HCT116 (cell line): ENCODE measurements at regions not wholly inside any gene's neighbourhood (a gene's known extent, or its start where the extent isn't known, plus 50 kb on each side); places are given as distances from the start of the nearest gene placed in this dataset.

Source experiments
- ATAC-seq: fragments of 200-7000 bp; cut with Tn5 transposase; 2 replicates; pipeline ENCODE4 v1.9.1; 2020; ENCODE audit warnings: mild to moderate bottlenecking, moderate library complexity
- BruUV-seq: library from RNA; stranded (reverse); fragments of 400-500 nt; replicated peaks from 2 replicates; lab custom pipeline; 2021; lab: Mats Ljungman, UMichigan
- CTCF ChIA-PET: fragments of 300-600 bp; sonication (Branson Sonifier 250); formaldehyde crosslinking; loops from one replicate; lab custom pipeline; 2021; ENCODE audit warnings: antibody characterized with exemption; lab: Charles Lee
- POLR2A ChIA-PET: fragments of 300-600, 350-600 bp; sonication (Branson Sonifier 250); formaldehyde crosslinking; loops from one replicate; lab custom pipeline; 2021; ENCODE audit warnings: antibody characterized with exemption; lab: Charles Lee
- RAD21 ChIA-PET, 2 experiments: fragments of 300-600 bp; sonication (Branson Sonifier 250); formaldehyde crosslinking; loops; one replicate each; lab custom pipeline; 2023; ENCODE audit warnings: low total read pairs in 2 of 2; ENCODE audit not compliant: uncharacterized antibody in 2 of 2, unreplicated experiment in 2 of 2, low non-redundant PET in 1 of 2; lab: Charles Lee
- DNase-seq: peaks from one replicate; pipeline ENCODE4 v3.0.0-alpha.2; 2010; ENCODE audit warnings: low read depth, low spot score
- H2AFZ ChIP-seq: fragments of 200-600 bp; shearing (Covaris generic), sonication (generic); 2 replicates; pipeline ENCODE4 v1.6.1; 2017; ENCODE audit warnings: low read depth, mixed run types, mixed read lengths, antibody characterized with exemption, low read length; ENCODE audit not compliant: poor library complexity, severe bottlenecking
- H3K27ac ChIP-seq: 2 replicates; pipeline ENCODE4 v1.5.1; 2012; ENCODE audit warnings: low read depth, low read length
- H3K27me3 ChIP-seq: fragments of 200-600 bp; sonication (generic); 2 replicates; pipeline ENCODE4 v1.6.1; 2016; ENCODE audit warnings: mixed run types, low read length, mixed read lengths; ENCODE audit not compliant: insufficient read depth
- H3K36me3 ChIP-seq, 2 experiments: fragments of 200-500 bp in 1 of 2; fragments of 200-600 bp in 1 of 2; sonication (Bioruptor generic) in 1 of 2; sonication (generic) in 1 of 2; 2 replicates each; pipeline versions ENCODE4 v1.5.1 to v1.6.1; 2014 to 2016; ENCODE audit warnings: low read length in 2 of 2, inconsistent platforms in 1 of 2, mixed read lengths in 1 of 2, mixed run types in 1 of 2; ENCODE audit not compliant: insufficient read depth in 2 of 2, control insufficient read depth in 1 of 2
- H3K4me1 ChIP-seq, 2 experiments: fragments of 200-600 bp in 1 of 2; sonication (generic) in 1 of 2; 2 replicates each; pipeline versions ENCODE4 v1.5.1 to v1.6.1; 2012 to 2017; ENCODE audit warnings: low read length in 2 of 2, inconsistent platforms in 1 of 2, mild to moderate bottlenecking in 1 of 2, mixed read lengths in 1 of 2, mixed run types in 1 of 2, moderate library complexity in 1 of 2; ENCODE audit not compliant: insufficient read depth in 2 of 2, control insufficient read depth in 1 of 2
- H3K4me2 ChIP-seq: fragments of 200-600 bp; sonication (generic); 2 replicates; pipeline ENCODE4 v1.6.1; 2017; ENCODE audit warnings: mixed run types, low read length, mixed read lengths
- H3K4me3 ChIP-seq, 2 experiments: fragments of 200-600 bp in 1 of 2; sonication (generic) in 1 of 2; replicated peaks in 1 of 2; 2 replicates each; pipeline ENCODE4 v1.5.1; 2011 to 2016; ENCODE audit warnings: low read length in 2 of 2, control low read depth in 1 of 2, low read depth in 1 of 2, mild to moderate bottlenecking in 1 of 2, mixed read lengths in 1 of 2, mixed run types in 1 of 2
- H3K79me2 ChIP-seq: fragments of 200-600 bp; sonication (generic); 2 replicates; pipeline ENCODE4 v1.6.1; 2017; ENCODE audit warnings: mild to moderate bottlenecking, mixed run types, low read length, moderate library complexity, mixed read lengths; ENCODE audit not compliant: insufficient read depth
- H3K9ac ChIP-seq: fragments of 200-600 bp; sonication (generic); 2 replicates; pipeline ENCODE4 v1.6.1; 2016; ENCODE audit warnings: low read length, mixed read lengths
- H3K9me2 ChIP-seq: fragments of 200-600 bp; sonication (generic), shearing (Covaris generic); 2 replicates; pipeline ENCODE4 v1.6.1; 2017; ENCODE audit warnings: mixed run types, mild to moderate bottlenecking, moderate library complexity; ENCODE audit not compliant: insufficient read depth
- H3K9me3 ChIP-seq, 2 experiments: fragments of 200-500 bp in 1 of 2; fragments of 200-600 bp in 1 of 2; sonication (Bioruptor generic) in 1 of 2; sonication (generic) in 1 of 2; 2 replicates each; pipeline ENCODE4 v1.6.1; 2014 to 2017; ENCODE audit warnings: low read length in 2 of 2, mixed read lengths in 2 of 2, inconsistent platforms in 1 of 2, low read depth in 1 of 2, mild to moderate bottlenecking in 1 of 2, mixed run types in 1 of 2, moderate library complexity in 1 of 2; ENCODE audit not compliant: control insufficient read depth in 1 of 2, insufficient read depth in 1 of 2
- H4K20me1 ChIP-seq: fragments of 200-600 bp; sonication (generic), shearing (Covaris generic); 2 replicates; pipeline ENCODE4 v1.6.1; 2017; ENCODE audit warnings: mixed run types, mild to moderate bottlenecking, moderate library complexity; ENCODE audit not compliant: insufficient read depth
- ATF3 ChIP-seq: IDR thresholded peaks from 2 replicates; pipeline ENCODE4 v1.6.1; 2012
- CBX3 ChIP-seq: IDR thresholded peaks from 2 replicates; pipeline ENCODE4 v1.6.1; 2012; ENCODE audit warnings: low read depth
- CEBPB ChIP-seq: IDR thresholded peaks from 2 replicates; pipeline ENCODE4 v1.6.1; 2012; ENCODE audit warnings: low read depth
- ELF1 ChIP-seq: IDR thresholded peaks from 2 replicates; pipeline ENCODE4 v1.6.1; 2012; ENCODE audit warnings: low read depth, borderline replicate concordance
- EZH2 ChIP-seq: fragments of 200-600 bp; sonication (generic); IDR thresholded peaks from 2 replicates; pipeline ENCODE4 v1.6.1; 2017; ENCODE audit warnings: antibody characterized with exemption, mixed run types
- FOSL1 ChIP-seq: IDR thresholded peaks from 2 replicates; pipeline ENCODE4 v1.6.1; 2012; ENCODE audit warnings: low read depth
- JUND ChIP-seq: IDR thresholded peaks from 2 replicates; pipeline ENCODE4 v1.6.1; 2012
- POLR2A ChIP-seq: IDR thresholded peaks from 2 replicates; pipeline ENCODE4 v1.7.0; 2011; ENCODE audit warnings: borderline replicate concordance; ENCODE audit not compliant: insufficient read depth, insufficient read length; ENCODE audit errors: extremely low read depth
- POLR2AphosphoS5 ChIP-seq: IDR thresholded peaks from 2 replicates; pipeline ENCODE4 v1.6.1; 2011; ENCODE audit warnings: mild to moderate bottlenecking, low read depth, low read length, moderate library complexity
- REST ChIP-seq: IDR thresholded peaks from 2 replicates; pipeline ENCODE4 v1.6.1; 2012; ENCODE audit warnings: low read depth
- SIN3A ChIP-seq: IDR thresholded peaks from 2 replicates; pipeline ENCODE4 v1.6.1; 2012; ENCODE audit warnings: low read depth
- SP1 ChIP-seq: IDR thresholded peaks from 2 replicates; pipeline ENCODE4 v1.6.1; 2012; ENCODE audit warnings: low read depth
- SRF ChIP-seq: IDR thresholded peaks from 2 replicates; pipeline ENCODE4 v1.6.1; 2012; ENCODE audit warnings: low read depth
- YY1 ChIP-seq: IDR thresholded peaks from 2 replicates; pipeline ENCODE4 v1.6.1; 2011; ENCODE audit warnings: low read length, low read depth, moderate library complexity, mild to moderate bottlenecking; ENCODE audit not compliant: insufficient replicate concordance; ENCODE audit errors: extremely low read depth
- intact Hi-C: fragments of 100-400 bp; cut with micrococcal nuclease; formaldehyde crosslinking; loops from 2 replicates; pipeline ENCODE4 v1.10.0; 2022

- TF ChIP-seq ELF1 (no peak), SP1 (no peak), SIN3A (no peak), FOSL1 (no peak), CBX3 (no peak), SRF (no peak), JUND (no peak)
Observed at GRCh38 chr21:38963006-38963405, 157.3 kb downstream of the ETS2 start (continued).

GRCh38 chr21:38960251-38960650, 154.5 kb downstream of the ETS2 start:
- H3K4me3 ChIP-seq, result no peak overlapping the region
- ChIA-PET CTCF (no interaction called here), RAD21 (no interaction called here), POLR2A (no interaction called here)
- intact Hi-C loops, result no loop called here
- H3K4me2 ChIP-seq, result no peak overlapping the region
- DNase-seq, result no peak
- no peaks in the 10 kb centered on the region for H3K27me3 ChIP-seq
- no peak overlapping the region for H2AFZ ChIP-seq
- H3K36me3 ChIP-seq, result no peaks in the 10 kb centered on the region
- no peak for ATAC-seq
- H3K79me2 ChIP-seq, result no peaks in the 10 kb centered on the region
- no peak overlapping the region for H3K9ac ChIP-seq
- no peaks in the 10 kb centered on the region for H4K20me1 ChIP-seq
- H3K9me3 ChIP-seq, result no peaks in the 10 kb centered on the region
- TF ChIP-seq POLR2AphosphoS5 (no peak), REST (no peak), CEBPB (no peak), YY1 (no peak), ATF3 (no peak), EZH2 (no peak), POLR2A (no peak)
- BruUV-seq, result no TSS peak
- 0 out of 4 replicates have a peak, but pooled peaks cover 0 to 4% of the 10 kb centered on the region in 2 experiments for H3K4me1 ChIP-seq
- H3K9me2 ChIP-seq, result no peaks in the 10 kb centered on the region
- H3K27ac ChIP-seq, result no peak overlapping the region
